ENCODE measurements at regions not wholly inside any gene's neighbourhood (a gene's known extent, or its start where the extent isn't known, plus 50 kb on each side); places are given as distances from the start of the nearest gene placed in this dataset.
"Not testable (repeated sequence)": the region's sequence is repeated elsewhere in the genome, so short reads cannot be mapped to it uniquely, and the experiment has no call there.

DNA sequence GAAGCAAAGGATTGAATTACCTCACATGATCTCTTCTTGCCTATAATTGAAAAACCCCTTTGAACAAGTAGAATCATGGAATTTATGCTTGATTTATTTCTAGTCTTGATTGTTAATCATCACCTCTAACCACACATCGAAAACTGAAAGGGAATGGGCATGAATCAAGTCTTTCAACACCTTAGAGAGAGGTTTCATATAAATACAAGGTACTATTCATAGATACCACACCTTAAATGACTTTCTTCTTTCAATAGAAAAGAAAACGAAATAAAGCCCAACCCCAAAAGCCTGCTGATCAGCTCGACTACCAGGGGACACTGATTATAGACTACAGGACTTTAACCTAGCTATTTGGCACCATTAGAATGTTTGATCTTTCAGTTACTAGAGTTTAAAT lies 128.6 kb upstream of the PTPRZ1 start:
- DNase-seq: no peak

DNA sequence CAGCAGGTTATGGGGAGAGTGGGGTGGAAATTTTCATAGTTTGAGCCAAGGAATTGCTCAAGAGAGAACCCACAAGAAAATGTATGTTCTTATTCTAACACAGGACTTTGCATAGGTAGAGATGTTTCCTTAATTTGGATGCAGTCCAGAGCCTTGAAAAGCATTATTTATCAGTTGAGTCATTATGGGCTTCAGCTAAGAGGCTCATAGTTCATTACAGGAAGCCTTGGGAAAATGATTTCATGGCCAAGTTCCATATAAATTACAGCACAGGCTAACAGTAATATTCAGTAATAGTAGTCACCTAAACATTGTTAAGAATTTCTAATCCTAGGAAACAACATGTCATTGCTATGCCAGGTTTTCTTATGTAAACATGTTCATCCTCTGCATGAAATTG lies 131.1 kb upstream of the PTPRZ1 start:
- DNase-seq: no peak

DNA sequence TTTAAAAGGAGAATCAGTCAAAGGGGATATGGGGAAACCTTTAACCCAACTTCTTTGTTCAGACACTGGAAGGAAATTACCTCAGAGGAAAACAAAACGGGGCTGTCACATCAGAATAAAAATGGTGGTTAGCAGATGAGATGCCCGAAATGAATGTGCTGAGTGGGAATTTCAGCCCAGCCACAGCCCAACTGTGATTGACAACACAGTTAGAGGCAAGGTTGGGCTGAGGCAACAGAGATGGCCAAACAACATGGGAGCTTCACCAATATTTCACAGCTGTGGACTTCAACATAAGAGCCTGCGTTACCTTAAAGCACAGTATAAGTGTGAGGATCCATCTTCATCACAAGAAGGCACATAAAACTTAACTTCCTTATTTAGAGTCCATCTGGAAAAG lies 133.5 kb upstream of the PTPRZ1 start:
- no peak for DNase-seq

DNA sequence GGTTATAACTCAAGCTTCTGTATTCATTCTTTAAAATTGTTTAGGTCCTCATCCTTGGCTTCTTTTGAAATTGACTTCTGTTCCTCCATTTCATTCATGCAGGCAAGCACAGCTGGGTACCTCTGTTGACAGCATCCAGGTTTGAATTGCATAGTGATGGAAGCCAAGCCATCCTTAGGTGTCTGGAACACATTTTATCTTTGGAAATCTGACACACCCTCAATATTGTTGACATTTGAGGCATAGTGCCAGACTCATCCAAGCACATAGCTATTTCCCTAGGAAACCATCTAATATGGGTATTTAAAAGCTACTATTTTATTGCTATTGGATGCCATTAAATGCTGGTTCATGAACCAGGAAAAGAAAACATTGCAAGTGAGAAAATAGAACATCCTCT lies 142.1 kb upstream of the PTPRZ1 start:
- no peak for DNase-seq

DNA sequence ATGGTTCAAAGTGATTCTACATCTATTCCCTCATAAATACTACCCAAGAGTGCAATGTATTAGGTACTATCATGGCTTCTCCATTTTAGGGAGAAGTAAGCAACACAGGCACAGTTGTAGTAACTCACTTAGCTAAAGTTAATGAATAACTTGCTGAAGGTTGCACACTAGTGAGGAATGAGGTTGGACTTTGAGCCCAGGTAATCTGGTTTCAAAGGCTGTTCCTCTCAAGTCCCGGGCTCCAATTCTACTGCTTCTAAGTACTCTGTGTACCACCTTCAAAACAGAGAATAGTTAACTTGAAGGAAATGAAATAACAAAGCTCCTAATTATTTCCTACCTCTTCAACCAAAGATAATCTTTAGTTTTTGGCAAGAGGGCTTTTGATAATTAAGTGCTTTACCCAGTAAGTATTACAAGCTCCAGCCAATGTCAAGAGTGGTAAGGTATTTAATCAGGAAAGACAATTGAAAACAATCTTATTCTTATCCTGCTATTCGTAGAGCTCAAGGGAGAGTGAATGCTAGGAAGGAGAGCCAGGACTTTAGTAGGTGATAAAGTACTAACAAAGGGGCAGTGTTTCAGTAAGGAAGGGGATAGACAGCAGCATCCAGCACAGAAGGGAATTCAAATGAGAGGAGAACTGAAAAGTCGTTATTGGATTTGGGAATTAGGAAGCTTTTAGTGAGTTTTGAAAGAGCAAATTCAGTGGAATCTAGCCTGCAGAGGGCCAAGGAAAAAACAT lies 158.2 kb upstream of the PTPRZ1 start:
- no peak for DNase-seq

DNA sequence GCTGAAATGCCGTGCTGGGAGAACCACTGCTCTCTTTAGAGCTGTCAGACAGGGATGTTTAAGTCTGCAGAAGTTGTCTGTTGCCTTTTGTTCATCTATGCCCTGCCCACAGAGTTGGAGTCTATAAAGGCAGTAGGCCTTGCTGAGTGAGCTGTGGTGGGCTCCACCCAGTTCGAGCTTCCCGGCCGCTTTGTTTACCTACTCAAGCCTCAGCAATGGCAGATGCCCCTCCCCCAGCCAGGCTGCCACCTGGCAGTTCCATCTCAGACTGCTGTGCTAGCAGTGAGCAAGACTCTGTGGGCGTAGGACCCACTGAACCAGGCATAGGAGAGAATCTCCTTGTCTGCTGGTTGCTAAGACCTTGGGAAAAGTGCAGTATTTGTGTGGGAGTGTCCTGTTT lies 160.0 kb upstream of the PTPRZ1 start:
- DNase-seq: not testable (repeated sequence)

DNA sequence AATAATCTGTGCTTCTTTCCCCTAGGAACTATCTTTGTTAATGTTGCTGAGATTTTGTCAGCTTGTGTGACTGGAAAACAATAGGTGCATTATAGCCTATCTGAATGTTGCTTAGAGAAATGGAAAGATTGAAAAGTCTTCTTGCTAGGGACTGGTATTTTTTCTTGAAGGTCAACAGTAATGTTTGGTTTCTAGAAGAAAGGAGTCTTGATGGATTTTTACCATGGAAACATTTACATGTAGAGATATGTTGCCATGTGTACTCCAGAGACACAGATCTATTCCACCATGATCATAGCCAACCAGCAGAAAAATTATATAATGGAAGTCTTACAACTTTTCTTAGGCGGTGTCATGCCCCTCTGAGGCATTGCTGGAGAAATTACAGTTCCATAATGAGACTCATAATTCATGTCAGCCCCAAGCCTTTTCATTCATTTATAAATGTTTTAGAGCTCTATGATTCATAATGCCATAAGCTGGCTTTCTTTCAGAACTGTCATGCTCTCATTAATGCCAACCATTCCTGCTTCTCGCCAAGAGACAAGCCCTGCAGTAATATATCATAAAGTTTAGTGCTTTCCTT lies 175.1 kb upstream of the PTPRZ1 start:
- no peak for DNase-seq

DNA sequence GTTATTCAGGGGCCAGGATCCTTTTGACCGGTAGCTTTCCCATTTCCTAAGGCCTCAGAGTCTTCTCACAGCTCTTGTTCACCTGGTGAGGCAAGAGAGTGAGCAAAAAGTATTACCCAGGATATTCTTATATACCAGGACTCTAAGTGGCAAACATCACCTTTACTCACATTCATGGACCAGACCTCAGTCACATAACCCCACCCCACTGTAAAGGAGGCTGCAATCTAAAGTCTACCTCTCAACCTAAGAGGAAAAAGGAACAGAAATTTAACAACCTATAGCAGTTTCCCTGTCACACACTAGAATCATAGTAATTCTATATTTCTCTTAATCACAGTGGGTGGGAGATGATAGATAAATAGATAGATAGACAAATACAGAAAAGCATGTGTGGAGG lies 176.0 kb upstream of the PTPRZ1 start:
- no peak for DNase-seq

DNA sequence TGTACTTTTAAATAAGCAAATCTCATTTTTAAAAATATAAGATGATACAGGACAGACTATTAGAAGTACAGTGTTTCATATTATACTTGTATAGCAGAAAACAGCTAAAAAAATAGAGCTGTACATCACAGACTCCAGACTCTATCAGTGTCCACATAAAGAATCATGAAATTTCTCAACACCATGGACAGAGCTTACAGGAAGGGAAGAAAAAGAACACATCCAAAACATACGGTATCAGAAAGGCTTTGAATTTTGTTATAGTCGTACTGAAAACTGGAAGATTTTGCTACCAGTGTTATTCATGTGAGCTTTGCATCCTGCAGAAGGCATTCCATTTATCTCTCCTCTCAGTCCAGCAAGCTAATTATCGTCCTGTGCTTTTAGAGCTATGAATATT lies 183.2 kb upstream of the PTPRZ1 start:
- DNase-seq: no peak

DNA sequence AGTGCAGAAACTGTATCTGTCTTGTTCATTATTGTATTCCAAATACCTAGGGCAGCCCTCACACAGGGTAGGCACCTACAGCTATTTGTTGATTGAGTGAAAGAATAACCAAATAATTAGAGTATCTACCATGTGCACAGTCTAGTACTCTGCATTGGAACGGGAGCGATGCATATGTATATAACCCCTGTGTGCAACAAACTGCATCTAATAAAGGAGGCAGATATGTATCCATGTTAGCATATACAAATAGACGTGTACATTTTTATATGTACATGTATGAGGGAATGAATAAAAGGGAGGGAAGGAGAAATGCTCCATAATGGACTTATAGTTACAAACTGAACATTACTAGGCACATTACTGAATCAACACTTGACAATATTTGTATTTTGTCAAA lies 191.3 kb upstream of the PTPRZ1 start:
- DNase-seq: no peak

DNA sequence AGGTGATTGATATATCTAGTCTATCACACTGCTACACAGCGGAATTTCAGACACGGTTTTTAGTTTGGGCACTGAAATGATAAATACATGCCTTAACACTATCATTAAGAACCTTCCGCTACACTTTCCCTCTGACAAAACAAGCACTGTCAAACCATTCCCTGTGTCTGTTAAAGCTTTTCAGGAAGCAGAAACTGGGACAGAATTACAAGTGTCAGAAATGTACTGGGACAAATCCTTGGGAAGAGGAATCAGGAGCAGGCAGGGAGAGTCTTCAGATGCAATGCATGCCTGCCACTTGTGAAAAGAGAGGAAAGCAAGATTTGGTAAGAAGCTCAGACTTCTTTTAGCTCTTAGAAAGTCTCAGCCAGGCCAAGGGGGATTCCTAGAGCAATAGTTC lies 196.8 kb upstream of the PTPRZ1 start:
- DNase-seq: no peak

DNA sequence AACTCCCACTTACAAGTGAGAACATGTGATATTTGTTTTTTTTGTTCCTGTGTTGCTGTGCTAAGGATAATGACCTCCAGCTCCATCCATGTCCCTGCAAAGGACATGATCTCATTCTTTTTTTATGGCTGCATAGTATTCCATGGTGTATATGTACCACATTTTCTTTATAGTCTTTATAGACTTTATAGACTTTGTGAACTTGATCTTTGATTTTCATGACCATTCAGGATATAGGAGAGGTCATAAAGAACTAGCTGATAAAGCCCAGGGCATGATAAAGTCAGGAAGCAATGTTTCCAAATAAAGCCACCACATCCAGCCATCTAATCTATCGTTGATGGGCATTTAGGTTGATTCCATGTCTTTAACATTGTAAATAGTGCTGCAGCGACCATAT lies 198.5 kb upstream of the PTPRZ1 start:
- not testable (repeated sequence) for DNase-seq

DNA sequence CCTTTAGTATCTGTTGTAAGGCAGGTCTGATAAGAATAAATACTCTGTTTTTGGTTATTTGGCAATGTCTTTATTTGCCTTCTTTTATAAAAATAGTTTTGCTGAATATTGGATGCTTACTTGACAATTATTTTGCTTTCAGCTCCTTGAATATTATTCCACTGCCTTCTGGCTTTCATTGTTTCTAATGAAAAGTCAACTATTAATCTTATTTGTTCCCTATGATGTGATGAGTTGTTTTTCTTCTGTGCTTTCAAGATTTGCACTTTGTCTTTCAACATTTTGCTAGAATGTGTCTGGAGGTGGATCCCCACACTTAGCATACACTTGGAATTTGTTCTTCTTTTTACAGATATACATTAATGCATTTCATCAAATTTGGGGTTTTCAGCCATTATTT lies 203.8 kb upstream of the PTPRZ1 start:
- DNase-seq: no peak

DNA sequence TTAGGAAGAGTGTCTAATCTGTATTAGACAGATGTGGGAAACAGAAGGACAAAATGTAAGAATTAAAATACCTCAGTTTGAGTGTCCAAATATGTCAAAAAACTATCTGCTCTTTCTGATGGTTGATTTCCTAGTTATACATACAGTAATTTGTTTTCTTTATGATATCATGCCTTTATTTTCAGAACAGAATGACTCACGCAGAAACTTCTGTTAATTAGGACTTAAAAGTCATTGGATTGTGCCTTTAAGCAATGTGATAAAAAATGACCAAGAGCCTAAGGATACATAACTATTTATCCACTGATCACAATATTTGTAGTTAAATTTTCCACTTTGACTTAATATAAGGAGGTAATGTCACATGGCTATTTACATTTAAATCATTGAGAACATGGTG lies 206.7 kb upstream of the PTPRZ1 start:
- no peak for DNase-seq

DNA sequence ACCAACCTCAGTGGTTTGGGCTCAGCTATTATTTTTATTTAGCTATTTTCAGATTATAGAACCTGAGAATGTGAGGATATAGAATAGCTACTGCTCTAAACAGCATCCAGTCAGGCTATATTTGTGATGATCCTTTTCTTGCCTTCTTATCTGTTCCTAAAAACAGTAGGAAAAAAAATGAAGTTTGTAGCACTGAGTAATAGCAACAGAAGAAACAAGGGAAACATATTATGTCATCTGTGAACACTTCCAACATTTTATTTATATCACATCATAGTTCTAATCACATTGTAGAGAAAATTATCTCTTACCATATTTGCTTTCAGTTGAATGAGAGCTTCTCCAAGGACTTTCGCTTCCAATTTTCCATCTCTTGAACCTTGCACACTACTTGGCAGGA lies 229.6 kb upstream of the PTPRZ1 start:
- DNase-seq: no peak

DNA sequence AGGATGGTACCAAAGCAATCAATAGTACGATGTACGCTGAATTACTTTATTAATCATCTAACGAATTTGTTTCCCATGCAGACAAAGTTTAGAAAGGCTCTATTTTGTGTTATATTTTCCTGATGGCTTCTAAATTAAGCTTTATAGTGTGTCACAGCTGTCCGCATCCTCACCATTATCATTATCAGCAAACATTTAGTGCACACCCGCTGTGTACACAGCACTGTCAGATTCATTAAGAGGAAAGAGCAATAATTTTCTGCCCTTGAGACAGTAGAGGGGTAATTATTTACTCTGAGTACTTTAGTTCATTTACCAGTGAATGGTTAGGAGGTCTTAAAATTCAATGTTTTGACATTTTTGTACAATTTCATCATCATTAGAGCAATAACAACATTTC lies 233.3 kb upstream of the PTPRZ1 start:
- DNase-seq: no peak

DNA sequence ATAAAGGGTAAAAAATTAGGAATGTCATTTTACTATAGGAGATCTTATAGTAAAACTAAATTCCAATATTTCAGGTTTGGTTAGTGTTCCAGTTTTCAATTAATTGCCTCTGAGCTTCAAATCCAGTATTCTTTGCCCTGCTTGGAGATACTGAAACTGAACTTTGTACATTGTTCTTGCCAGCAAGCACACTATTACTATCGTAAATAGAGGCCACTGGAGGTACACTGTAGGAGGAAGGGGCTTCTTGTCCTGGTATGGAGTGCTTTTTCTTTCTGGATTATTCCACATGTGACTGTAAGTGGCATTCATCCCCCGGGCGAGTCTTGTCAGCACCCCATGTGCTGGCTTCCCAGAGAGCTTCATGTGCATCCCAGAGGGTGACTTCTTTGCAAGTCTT lies 234.7 kb upstream of the PTPRZ1 start:
- DNase-seq: no peak

DNA sequence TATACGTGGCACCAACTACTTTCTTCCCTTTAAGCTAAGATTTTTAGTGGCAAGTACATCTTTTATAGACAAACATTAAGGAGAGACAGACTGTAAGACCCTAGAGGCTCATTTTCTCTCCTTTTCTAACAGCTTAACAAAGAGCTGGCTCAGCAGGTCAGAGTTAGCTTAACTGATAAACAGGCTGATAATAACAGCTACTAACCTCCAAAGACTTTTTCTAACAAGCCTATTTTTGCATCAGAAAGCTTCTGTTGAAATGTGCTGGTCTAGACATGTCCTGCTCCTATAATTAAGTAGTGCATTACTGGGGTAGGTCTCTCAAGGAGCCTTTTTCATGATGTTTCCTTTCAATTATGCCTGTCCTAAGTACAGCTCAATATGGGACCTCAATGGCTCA lies 238.2 kb upstream of the FAM3C start:
- no peak for DNase-seq

DNA sequence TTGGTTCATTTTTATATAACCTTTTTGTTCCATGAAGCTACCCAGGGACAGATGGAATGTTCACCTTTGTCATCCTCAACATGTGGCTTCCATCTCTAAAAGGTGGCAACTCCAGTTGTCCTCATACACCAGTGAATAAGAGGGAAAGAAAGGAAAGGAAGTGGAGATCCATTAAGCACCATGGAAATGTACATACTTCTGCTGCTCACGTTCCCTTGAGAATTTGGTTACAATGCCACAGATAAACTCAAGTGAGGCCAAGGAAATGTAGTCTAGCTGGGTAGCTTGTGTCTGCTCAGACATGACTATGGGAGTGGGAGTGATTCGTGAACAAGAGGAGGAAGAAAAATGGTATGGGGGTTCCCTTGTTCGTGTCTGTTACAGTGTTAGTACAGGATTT lies 237.1 kb upstream of the FAM3C start:
- DNase-seq: no peak

DNA sequence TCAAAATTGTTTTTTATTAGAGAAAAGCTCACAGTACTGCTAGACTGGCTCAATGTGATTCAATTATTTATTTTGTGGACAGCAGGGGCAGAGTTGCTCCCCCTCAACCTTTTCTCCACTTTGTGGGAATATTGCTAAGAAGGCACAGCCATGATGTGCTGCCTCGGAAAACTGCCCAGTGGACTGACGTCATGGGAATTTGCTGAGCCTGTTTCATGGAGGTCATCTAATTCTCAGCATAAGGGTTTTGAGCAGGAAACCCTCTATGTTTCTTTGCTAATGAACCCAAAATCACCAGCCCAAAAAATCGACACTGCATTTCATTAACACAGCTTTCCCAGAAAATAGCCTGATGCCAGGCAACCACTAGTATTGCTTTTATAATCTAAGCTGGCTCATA lies 228.8 kb upstream of the FAM3C start:
- no peak for DNase-seq

DNA sequence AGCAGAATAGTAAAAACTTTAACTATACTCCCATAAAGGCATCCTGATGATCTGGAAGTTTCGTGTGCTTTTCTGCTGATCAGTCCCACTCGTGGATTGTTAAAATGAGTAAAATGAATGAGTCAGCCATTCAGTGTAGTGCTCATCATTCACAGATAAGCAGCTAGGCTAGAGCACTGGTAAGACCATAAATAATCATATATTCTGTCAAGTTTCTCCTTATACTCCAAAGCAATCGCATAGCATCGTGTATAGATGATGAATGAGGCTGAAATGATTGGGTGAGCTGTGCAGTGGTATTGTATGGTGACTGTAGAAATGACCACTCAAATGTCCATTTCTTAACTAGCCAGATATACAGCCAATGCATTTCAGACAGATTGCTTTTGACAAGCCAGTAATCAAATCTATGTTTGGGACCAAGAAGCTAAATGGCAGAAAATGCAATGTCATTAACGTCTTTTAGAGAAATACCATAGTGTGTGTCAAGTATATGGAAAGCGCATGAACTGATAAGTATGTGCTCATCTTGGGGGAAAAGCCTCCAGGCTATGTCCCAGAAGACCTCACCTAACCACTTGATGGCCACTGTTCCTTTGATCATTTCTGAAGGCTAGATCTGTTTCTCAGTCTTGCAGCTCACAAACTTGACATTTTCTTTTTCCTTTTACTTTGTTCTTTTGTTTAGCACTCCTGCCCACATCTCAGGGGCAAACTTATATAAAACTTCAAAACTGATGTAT lies 227.2 kb upstream of the FAM3C start:
- DNase-seq: no peak

DNA sequence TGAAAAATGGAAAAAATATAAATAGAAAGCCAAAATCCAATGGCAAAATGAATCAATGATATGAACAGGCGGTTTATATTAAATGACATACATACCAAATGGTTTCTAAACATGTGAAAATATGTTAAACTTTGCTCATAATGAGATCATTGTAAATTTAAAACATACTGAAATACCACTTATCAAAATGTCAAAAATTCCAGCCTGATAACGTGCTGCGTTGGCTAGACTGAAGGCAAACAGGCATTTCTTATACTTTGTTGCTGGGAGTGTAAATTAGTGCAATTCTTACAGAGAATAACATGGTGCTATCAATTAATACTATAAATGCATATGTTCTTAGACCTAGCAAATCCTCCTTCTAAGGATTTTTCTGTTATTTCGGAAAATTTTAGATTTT lies 225.8 kb upstream of the FAM3C start:
- DNase-seq: no peak

DNA sequence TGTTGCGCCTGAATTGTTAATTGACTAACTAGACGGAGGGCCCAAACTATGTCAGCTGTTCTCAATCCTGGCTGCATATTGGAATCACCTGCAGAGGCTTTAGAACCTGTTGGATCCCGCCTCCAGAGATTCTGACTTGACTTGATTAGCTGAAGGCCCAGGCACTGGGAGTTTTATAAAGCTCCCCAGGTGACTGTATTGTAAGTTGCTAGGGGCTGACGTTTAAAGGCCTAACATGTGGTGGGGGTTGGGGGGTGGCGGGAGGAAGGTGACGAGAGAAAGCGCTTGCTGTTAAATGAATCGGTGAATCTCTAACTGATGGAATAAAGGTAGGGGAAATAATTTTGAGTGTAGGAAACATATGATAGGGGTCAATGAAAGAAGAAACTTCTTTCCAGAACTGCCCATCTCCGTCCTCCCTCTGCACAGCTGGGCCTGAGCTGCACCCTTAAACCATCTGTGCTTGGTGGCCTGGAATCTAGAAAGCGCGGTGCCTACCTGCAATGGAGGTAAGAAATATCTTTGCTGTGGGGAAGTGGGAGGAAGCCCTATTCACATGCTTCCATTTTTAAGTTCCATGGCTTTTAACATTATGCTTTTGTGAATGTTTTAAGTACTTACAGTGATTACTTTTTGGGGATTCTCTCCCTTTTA lies 225.0 kb upstream of the FAM3C start:
- DNase-seq: no peak

DNA sequence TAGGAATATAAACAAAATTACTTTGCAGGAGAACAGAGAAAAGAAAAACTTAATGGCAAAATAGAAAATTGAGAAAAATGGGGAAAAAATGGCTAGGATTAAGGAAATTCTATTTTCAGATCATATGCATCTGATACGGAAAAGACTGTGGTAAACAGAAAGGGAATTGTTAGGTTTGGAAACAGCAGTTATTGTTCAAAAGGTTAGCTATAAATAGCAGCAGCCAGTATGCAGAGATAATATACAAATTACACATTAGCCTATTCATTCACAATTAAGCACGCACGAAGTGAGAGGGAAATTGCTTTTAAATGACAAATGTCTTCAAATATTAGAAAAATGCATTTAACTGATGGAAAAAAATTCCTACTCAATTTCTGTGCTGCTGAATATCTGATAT lies 224.1 kb upstream of the FAM3C start:
- DNase-seq: no peak

Measured in activated effector memory CD4-positive, alpha-beta T cell treated with anti-CD3 and anti-CD28 coated beads, Interleukin-2, amount 50 U/mL, for 16 hours (primary cell).